ENCODE measurements at regions not wholly inside any gene's neighbourhood (a gene's known extent, or its start where the extent isn't known, plus 50 kb on each side); places are given as distances from the start of the nearest gene placed in this dataset.

DNA sequence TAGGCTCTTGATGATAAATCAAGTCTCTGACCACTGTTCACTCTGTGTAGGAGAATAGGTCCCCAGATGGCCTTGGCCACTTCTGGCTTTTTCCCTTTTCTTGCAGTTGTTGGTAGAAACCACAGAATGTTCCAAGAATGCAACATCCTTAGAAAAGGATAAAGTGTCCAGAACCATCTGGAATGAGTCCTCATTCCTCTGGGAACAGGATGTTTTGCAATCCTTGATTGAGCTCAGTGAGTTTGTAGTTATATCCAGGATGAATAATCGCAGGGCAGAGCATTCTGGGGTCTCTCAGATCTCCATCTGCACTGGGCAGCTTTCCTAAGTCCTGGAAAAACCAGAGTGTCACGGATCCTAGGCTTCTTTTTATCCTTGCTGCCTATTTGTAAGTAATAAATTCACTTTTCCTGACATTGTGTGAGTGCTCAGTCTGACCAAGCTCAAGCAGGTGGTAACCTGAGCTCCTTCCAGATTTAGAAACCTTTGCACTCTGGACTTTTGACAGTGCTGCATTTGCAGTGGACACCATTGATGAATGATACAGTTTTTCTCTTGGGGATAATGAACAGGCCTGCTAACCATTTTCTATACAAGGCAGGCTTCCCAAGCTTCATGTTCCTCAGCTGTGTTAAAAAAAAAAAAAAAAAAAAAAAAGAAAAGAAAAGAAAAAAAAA is 1028.6 kb downstream of the OTOL1 start:
- TF ChIP-seq, protein P1, sequence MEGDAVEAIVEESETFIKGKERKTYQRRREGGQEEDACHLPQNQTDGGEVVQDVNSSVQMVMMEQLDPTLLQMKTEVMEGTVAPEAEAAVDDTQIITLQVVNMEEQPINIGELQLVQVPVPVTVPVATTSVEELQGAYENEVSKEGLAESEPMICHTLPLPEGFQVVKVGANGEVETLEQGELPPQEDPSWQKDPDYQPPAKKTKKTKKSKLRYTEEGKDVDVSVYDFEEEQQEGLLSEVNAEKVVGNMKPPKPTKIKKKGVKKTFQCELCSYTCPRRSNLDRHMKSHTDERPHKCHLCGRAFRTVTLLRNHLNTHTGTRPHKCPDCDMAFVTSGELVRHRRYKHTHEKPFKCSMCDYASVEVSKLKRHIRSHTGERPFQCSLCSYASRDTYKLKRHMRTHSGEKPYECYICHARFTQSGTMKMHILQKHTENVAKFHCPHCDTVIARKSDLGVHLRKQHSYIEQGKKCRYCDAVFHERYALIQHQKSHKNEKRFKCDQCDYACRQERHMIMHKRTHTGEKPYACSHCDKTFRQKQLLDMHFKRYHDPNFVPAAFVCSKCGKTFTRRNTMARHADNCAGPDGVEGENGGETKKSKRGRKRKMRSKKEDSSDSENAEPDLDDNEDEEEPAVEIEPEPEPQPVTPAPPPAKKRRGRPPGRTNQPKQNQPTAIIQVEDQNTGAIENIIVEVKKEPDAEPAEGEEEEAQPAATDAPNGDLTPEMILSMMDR (IDR thresholded peaks at IDR 0.05; ENCODE audit: low read depth, low read length): no peak
- in situ Hi-C loops (cut with HindIII; ENCODE audit: low sequenced_read_pairs): no loop called here
- peak; percentile 87 for DNase-seq (ENCODE audit: low read depth, low spot score)
- no peak overlapping the region for H3K4me3 ChIP-seq (ENCODE audit: low read depth, low read length)

DNA sequence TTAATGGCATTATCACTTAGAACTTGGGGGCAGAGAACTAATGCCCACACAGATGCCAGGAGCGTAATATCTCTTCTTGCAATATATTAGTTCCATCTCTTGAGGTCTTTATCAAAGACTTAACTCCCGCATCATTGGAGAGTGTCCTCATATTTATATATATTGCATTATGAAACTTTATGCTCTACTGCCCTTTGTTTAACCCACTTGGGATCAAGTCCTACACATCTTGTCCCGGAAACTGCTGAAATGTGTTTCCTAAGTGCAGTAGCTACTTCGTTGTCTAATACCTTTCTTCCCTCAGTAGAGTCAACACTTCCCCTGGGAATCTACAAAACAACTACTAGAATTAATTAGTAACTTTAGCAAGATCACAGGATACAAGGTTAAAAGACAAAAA is 1029.2 kb downstream of the OTOL1 start:
- in situ Hi-C loops (cut with HindIII; ENCODE audit: low sequenced_read_pairs): no loop called here
- DNase-seq (ENCODE audit: low read depth, low spot score): peak; percentile 4

DNA sequence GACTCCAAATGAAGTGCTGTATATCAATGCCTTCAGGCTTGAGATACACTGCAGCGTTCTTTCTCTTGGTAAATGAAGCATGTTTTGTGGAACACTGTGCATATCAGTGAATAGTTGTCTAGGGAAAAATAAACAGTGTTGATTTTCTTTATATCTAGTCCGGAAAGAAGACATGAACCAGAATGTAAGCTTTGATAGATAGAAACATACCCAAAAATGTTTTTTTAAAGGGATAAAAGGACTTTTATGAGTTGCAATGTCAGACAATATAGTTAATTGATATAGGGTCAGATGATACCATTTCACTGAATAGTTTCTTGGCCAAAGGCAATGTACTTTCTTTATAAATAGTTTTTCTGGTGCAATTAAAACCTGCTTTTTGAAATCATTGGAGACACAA is 1037.8 kb downstream of the OTOL1 start:
- no peak for DNase-seq (ENCODE audit: low read depth, low spot score)
- no peak overlapping the region for H3K4me3 ChIP-seq (ENCODE audit: low read depth, low read length)
- in situ Hi-C loops (cut with HindIII; ENCODE audit: low sequenced_read_pairs): no loop called here
- TF ChIP-seq, protein P1 (IDR thresholded peaks at IDR 0.05; ENCODE audit: low read depth, low read length): no peak

More for the DNA sequence above, 1029.2 kb downstream of the OTOL1 start:
- no peak overlapping the region for H3K4me3 ChIP-seq (ENCODE audit: low read depth, low read length)
- TF ChIP-seq, protein P1 (IDR thresholded peaks at IDR 0.05; ENCODE audit: low read depth, low read length): no peak

DNA sequence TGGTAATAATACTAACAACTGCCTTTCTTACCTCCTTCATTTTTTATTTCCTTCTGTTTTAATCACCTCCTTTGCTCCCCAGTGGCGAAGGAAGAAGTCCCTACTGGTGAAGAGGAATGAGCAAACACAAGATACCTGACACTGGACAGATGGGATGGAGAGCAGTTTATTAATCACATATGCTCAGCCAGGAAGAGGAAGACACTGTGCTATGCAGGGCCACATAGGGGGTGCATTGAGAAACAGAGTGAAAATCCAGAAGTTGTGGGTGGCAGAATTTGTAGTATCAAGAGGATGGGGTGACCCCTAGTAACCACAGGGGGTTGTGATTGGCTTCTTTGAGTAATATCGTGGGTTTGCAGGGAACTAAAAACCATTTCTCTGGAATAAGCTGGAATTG is 1041.9 kb downstream of the OTOL1 start:
- H3K4me3 ChIP-seq (ENCODE audit: low read depth, low read length): no peak overlapping the region
- TF ChIP-seq, protein P1 (IDR thresholded peaks at IDR 0.05; ENCODE audit: low read depth, low read length): no peak
- no peak for DNase-seq (ENCODE audit: low read depth, low spot score)
- in situ Hi-C loops (cut with HindIII; ENCODE audit: low sequenced_read_pairs): no loop called here

DNA sequence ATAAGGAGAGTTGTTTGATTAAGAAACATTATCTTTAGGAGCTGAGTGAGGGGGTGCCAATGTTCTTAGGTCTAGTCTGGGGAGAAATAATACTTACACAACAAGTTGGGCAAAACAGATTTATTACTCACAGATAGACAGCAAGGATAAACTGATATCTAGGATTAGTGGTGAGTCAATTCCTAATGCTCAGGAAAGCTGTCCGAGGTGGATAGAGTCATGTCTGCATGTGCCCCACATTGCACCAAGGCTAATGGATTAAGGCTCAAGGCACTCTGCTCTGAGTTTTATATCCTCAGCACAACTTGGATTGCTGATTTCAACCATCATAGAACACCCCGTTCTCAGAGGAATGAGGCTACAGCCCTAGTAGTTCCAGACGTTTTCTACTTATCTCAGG is 1042.3 kb downstream of the OTOL1 start:
- in situ Hi-C loops (cut with HindIII; ENCODE audit: low sequenced_read_pairs): no loop called here
- TF ChIP-seq, protein P1 (IDR thresholded peaks at IDR 0.05; ENCODE audit: low read depth, low read length): no peak
- H3K4me3 ChIP-seq (ENCODE audit: low read depth, low read length): no peak overlapping the region
- DNase-seq (ENCODE audit: low read depth, low spot score): no peak

DNA sequence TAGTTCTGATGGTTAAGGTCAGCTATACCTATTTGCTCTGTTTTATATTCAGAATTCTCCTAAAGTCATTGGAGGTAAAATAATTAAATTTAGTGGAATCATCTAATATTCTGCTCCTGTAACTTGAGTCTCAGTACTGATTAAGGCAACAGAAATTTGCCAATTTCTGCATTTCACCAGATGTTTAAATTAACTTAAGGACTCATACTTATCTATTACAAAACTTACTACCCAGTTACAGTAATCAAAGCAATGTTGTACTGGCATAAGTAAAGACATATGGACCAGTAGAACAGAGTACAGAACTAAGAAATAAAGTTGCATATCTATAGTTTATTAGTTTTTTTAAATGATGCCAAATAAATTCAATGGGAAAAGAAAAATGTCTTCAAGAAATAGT is 1043.8 kb downstream of the OTOL1 start:
- H3K4me3 ChIP-seq (ENCODE audit: low read depth, low read length): no peak overlapping the region
- DNase-seq (ENCODE audit: low read depth, low spot score): no peak
- TF ChIP-seq, protein P1 (IDR thresholded peaks at IDR 0.05; ENCODE audit: low read depth, low read length): no peak
- in situ Hi-C loops (cut with HindIII; ENCODE audit: low sequenced_read_pairs): no loop called here

Measured in astrocyte of the spinal cord (primary cell).